IPS DF 6.9 (cell line): ENCODE measurements at regions not wholly inside any gene's neighbourhood (a gene's known extent, or its start where the extent isn't known, plus 50 kb on each side); places are given as distances from the start of the nearest gene placed in this dataset.

ENCODE experiments used
- DNase-seq: peaks from one replicate; pipeline ENCODE4 v3.0.0-alpha.2; 2013; ENCODE audit warnings: low read depth, low spot score
- H3K27ac ChIP-seq: one replicate; pipeline ENCODE4 v1.5.1; 2013; ENCODE audit warnings: low read length, control low read depth
- H3K27me3 ChIP-seq: 2 replicates; pipeline ENCODE4 v1.6.1; 2013; ENCODE audit warnings: mild to moderate bottlenecking, low read length; ENCODE audit not compliant: control insufficient read depth, insufficient read depth
- H3K36me3 ChIP-seq: 2 replicates; pipeline ENCODE4 v1.6.1; 2013; ENCODE audit warnings: low read length; ENCODE audit not compliant: control insufficient read depth, insufficient read depth
- H3K4me1 ChIP-seq: 2 replicates; pipeline ENCODE4 v1.6.1; 2013; ENCODE audit warnings: low read length; ENCODE audit not compliant: control insufficient read depth, insufficient read depth
- H3K4me3 ChIP-seq: 2 replicates; pipeline ENCODE4 v1.5.1; 2013; ENCODE audit warnings: mild to moderate bottlenecking, low read length
- H3K9me3 ChIP-seq: 2 replicates; pipeline ENCODE4 v1.6.1; 2013; ENCODE audit warnings: low read length, inconsistent platforms; ENCODE audit not compliant: control insufficient read depth, insufficient read depth
- WGBS: extraction: QIAGEN DNeasy Blood & Tissue Kit; methylation state at CpG from one replicate; pipeline ENCODE4 v1.1.7; 2013; ENCODE audit warnings: mixed read lengths, missing lambda C conversion rate; ENCODE audit not compliant: insufficient read length, insufficient coverage; 5-methylcytosine and 5-hydroxymethylcytosine counted together

GRCh38 chr1:104341944-104342343 is 592.2 kb downstream of the AMY1C start:
- no peak overlapping the region for H3K4me3 ChIP-seq
- H3K27me3 ChIP-seq: no peaks in the 10 kb centered on the region
- no peak for DNase-seq
- no peaks in the 10 kb centered on the region for H3K9me3 ChIP-seq
- no peaks in the 10 kb centered on the region for H3K4me1 ChIP-seq
- no peak overlapping the region for H3K27ac ChIP-seq
- no CpG with 5 or more reads among the region's 3 CpGs for WGBS
- no peaks in the 10 kb centered on the region for H3K36me3 ChIP-seq

GRCh38 chr1:104348277-104348676 is 598.6 kb downstream of the AMY1C start:
- H3K27me3 ChIP-seq: no peaks in the 10 kb centered on the region
- no peaks in the 10 kb centered on the region for H3K36me3 ChIP-seq
- H3K4me3 ChIP-seq: no peak overlapping the region
- no peak overlapping the region for H3K27ac ChIP-seq
- no peaks in the 10 kb centered on the region for H3K4me1 ChIP-seq
- H3K9me3 ChIP-seq: no peaks in the 10 kb centered on the region
- WGBS: no CpG with 5 or more reads among the region's 1 CpG
- DNase-seq: no peak

GRCh38 chr1:104353580-104353979 is 603.9 kb downstream of the AMY1C start:
- Histone ChIP-seq H3K9me3 (no peaks in the 10 kb centered on the region), H3K4me1 (no peaks in the 10 kb centered on the region), H3K27me3 (no peaks in the 10 kb centered on the region), H3K27ac (no peak overlapping the region), H3K36me3 (no peaks in the 10 kb centered on the region), H3K4me3 (no peak overlapping the region)
- WGBS: no CpG with 5 or more reads among the region's 1 CpG
- no peak for DNase-seq

- no CpG with 5 or more reads among the region's 1 CpG for WGBS
- no peak overlapping the region for H3K4me3 ChIP-seq
- DNase-seq: no peak
- H3K27me3 ChIP-seq: no peaks in the 10 kb centered on the region
- no peaks in the 10 kb centered on the region for H3K36me3 ChIP-seq
- H3K4me1 ChIP-seq: no peaks in the 10 kb centered on the region
- no peak overlapping the region for H3K27ac ChIP-seq
- H3K9me3 ChIP-seq: no peaks in the 10 kb centered on the region
These were observed 608.4 kb downstream of the AMY1C start for GRCh38 chr1:104358086-104358485.

- Histone ChIP-seq H3K4me3 (no peak overlapping the region), H3K27ac (no peak overlapping the region), H3K9me3 (no peaks in the 10 kb centered on the region), H3K27me3 (no peaks in the 10 kb centered on the region), H3K36me3 (no peaks in the 10 kb centered on the region), H3K4me1 (no peaks in the 10 kb centered on the region)
- DNase-seq: no peak
- no CpG with 5 or more reads among the region's 3 CpGs for WGBS
These were observed 608.9 kb downstream of the AMY1C start for GRCh38 chr1:104358621-104359020.

GRCh38 chr1:104378414-104378813 is 628.7 kb downstream of the AMY1C start:
- DNase-seq: no peak
- Histone ChIP-seq H3K9me3 (no peaks in the 10 kb centered on the region), H3K36me3 (no peaks in the 10 kb centered on the region), H3K27ac (no peak overlapping the region), H3K27me3 (no peaks in the 10 kb centered on the region), H3K4me3 (no peak overlapping the region), H3K4me1 (no peaks in the 10 kb centered on the region)
- no CpG with 5 or more reads among the region's 1 CpG for WGBS

GRCh38 chr1:104380003-104380402 is 630.3 kb downstream of the AMY1C start:
- no peaks in the 10 kb centered on the region for H3K27me3 ChIP-seq
- H3K9me3 ChIP-seq: no peaks in the 10 kb centered on the region
- no peaks in the 10 kb centered on the region for H3K36me3 ChIP-seq
- no peak for DNase-seq
- H3K4me1 ChIP-seq: no peaks in the 10 kb centered on the region
- H3K4me3 ChIP-seq: no peak overlapping the region
- no peak overlapping the region for H3K27ac ChIP-seq
- WGBS: no CpG with 5 or more reads among the region's 2 CpGs

- H3K4me3 ChIP-seq: no peak overlapping the region
- no peaks in the 10 kb centered on the region for H3K36me3 ChIP-seq
- no CpG with 5 or more reads among the region's 5 CpGs for WGBS
- H3K4me1 ChIP-seq: no peaks in the 10 kb centered on the region
- no peaks in the 10 kb centered on the region for H3K27me3 ChIP-seq
- no peaks in the 10 kb centered on the region for H3K9me3 ChIP-seq
- no peak overlapping the region for H3K27ac ChIP-seq
- DNase-seq: no peak
These were observed 638.2 kb downstream of the AMY1C start for GRCh38 chr1:104387716-104388508.

GRCh38 chr1:104392552-104392951 is 642.9 kb downstream of the AMY1C start:
- Histone ChIP-seq H3K4me1 (no peaks in the 10 kb centered on the region), H3K4me3 (no peak overlapping the region), H3K27me3 (no peaks in the 10 kb centered on the region), H3K27ac (no peak overlapping the region), H3K36me3 (no peaks in the 10 kb centered on the region), H3K9me3 (no peaks in the 10 kb centered on the region)
- WGBS: no CpG with 5 or more reads among the region's 1 CpG
- no peak for DNase-seq

- H3K27me3 ChIP-seq: no peaks in the 10 kb centered on the region
- H3K4me1 ChIP-seq: no peaks in the 10 kb centered on the region
- no CpG with 5 or more reads among the region's 2 CpGs for WGBS
- H3K27ac ChIP-seq: no peak overlapping the region
- no peaks in the 10 kb centered on the region for H3K36me3 ChIP-seq
- H3K9me3 ChIP-seq: no peaks in the 10 kb centered on the region
- no peak for DNase-seq
- no peak overlapping the region for H3K4me3 ChIP-seq
These were observed 652.5 kb downstream of the AMY1C start for GRCh38 chr1:104402178-104402577.

- Histone ChIP-seq H3K4me3 (no peak overlapping the region), H3K4me1 (no peaks in the 10 kb centered on the region), H3K27me3 (no peaks in the 10 kb centered on the region), H3K36me3 (no peaks in the 10 kb centered on the region), H3K27ac (no peak overlapping the region), H3K9me3 (no peaks in the 10 kb centered on the region)
- no CpG with 5 or more reads among the region's 1 CpG for whole genome bisulfite sequencing
- DNase-seq: no peak
These were observed 654.2 kb downstream of the AMY1C start for GRCh38 chr1:104403883-104404282.
